ENCODE measurements at regions not wholly inside any gene's neighbourhood (a gene's known extent, or its start where the extent isn't known, plus 50 kb on each side); places are given as distances from the start of the nearest gene placed in this dataset.

GRCh38 chr11:95515371-95515770 is 274.2 kb downstream of the FAM76B start:
- TF ChIP-seq REST (IDR thresholded peaks at IDR 0.05; ENCODE audit: low read depth): no peak
- TF ChIP-seq TCF12 (IDR thresholded peaks at IDR 0.05; ENCODE audit: low read depth): no peak
- no peak for TF ChIP-seq TAF1 (IDR thresholded peaks at IDR 0.05; ENCODE audit: low read depth)
- TF ChIP-seq RAD21 (IDR thresholded peaks at IDR 0.05; ENCODE audit: low read depth): no peak
- no peak for TF ChIP-seq FOXM1 (IDR thresholded peaks at IDR 0.05; ENCODE audit: borderline replicate concordance, low read depth)

- TF ChIP-seq ZBTB7A (IDR thresholded peaks at IDR 0.05; ENCODE audit: low read depth) (no peak), EGR1 (IDR thresholded peaks at IDR 0.05) (no peak)
These were observed 275.0 kb downstream of the FAM76B start for GRCh38 chr11:95514416-95515110.

GRCh38 chr11:95512682-95513081 is 276.9 kb downstream of the FAM76B start:
- no peak for TF ChIP-seq YY1 (IDR thresholded peaks at IDR 0.05; ENCODE audit: low read depth)
- TF ChIP-seq REST (IDR thresholded peaks at IDR 0.05; ENCODE audit: low read depth): no peak
- no peak for TF ChIP-seq MAX (IDR thresholded peaks at IDR 0.05)
- TF ChIP-seq RAD21 (IDR thresholded peaks at IDR 0.05; ENCODE audit: low read depth): no peak

GRCh38 chr11:95512177-95512576 is 277.4 kb downstream of the FAM76B start:
- TF ChIP-seq TEAD4 (IDR thresholded peaks at IDR 0.05) (no peak), EP300 (IDR thresholded peaks at IDR 0.05; ENCODE audit: borderline replicate concordance) (no peak), USF1 (IDR thresholded peaks at IDR 0.05) (no peak), YY1 (IDR thresholded peaks at IDR 0.05; ENCODE audit: low read depth) (no peak)

- no peak for TF ChIP-seq FOXM1 (IDR thresholded peaks at IDR 0.05; ENCODE audit: borderline replicate concordance, low read depth)
- no peak for TF ChIP-seq ZBTB7A (IDR thresholded peaks at IDR 0.05; ENCODE audit: low read depth)
- TF ChIP-seq REST (IDR thresholded peaks at IDR 0.05; ENCODE audit: low read depth): no peak
- TF ChIP-seq MAX (IDR thresholded peaks at IDR 0.05): no peak
- no peak for TF ChIP-seq USF1 (IDR thresholded peaks at IDR 0.05)
- no peak for TF ChIP-seq CREB1 (IDR thresholded peaks at IDR 0.05; ENCODE audit: low read depth)
- TF ChIP-seq EP300 (IDR thresholded peaks at IDR 0.05; ENCODE audit: borderline replicate concordance): no peak
- no peak for TF ChIP-seq TCF12 (IDR thresholded peaks at IDR 0.05; ENCODE audit: low read depth)
- TF ChIP-seq NFIC (IDR thresholded peaks at IDR 0.05): no peak
- no peak for TF ChIP-seq RAD21 (IDR thresholded peaks at IDR 0.05; ENCODE audit: low read depth)
- TF ChIP-seq YY1 (IDR thresholded peaks at IDR 0.05; ENCODE audit: low read depth): no peak
- no peak for TF ChIP-seq CEBPB (IDR thresholded peaks at IDR 0.05)
These were observed 277.4 kb upstream of the SESN3 start for GRCh38 chr11:95508219-95508890.
